Fibroblast of lung (primary cell): ENCODE measurements at regions not wholly inside any gene's neighbourhood (a gene's known extent, or its start where the extent isn't known, plus 50 kb on each side); places are given as distances from the start of the nearest gene placed in this dataset.

Experiments used
- CTCF ChIP-seq, 2 donors: IDR thresholded peaks in 1 of 2; conservative IDR thresholded peaks in 1 of 2; 1 replicate in 1 of 2; 2 replicates in 1 of 2; pipeline ENCODE4 v1.5.1; 2011 to 2012; ENCODE audit warnings: low read length in 2 of 2, control low read depth in 1 of 2, inconsistent platforms in 1 of 2, low read depth in 1 of 2, mild to moderate bottlenecking in 1 of 2
- EZH2 ChIP-seq: IDR thresholded peaks from 2 replicates; pipeline ENCODE4 v1.5.1; 2012; ENCODE audit warnings: low read length, control low read depth, mild to moderate bottlenecking; ENCODE audit errors: missing control alignments

- TF ChIP-seq CTCF (conservative IDR thresholded peaks at IDR 0.05 in 1 of 2, IDR thresholded peaks at IDR 0.05 in 1 of 2; ENCODE audit: low read depth in 1 of 2, low read length in 2 of 2) (no peak), EZH2 (no peak)
Measured at GRCh38 chr2:62589691-62590356, 83.8 kb upstream of the TMEM17 start.
